GM23338 (cell line): ENCODE measurements at regions not wholly inside any gene's neighbourhood (a gene's known extent, or its start where the extent isn't known, plus 50 kb on each side); places are given as distances from the start of the nearest gene placed in this dataset.

ENCODE experiments used
- ATAC-seq: fragments of 200-7000 bp; cut with Tn5 transposase; 3 replicates; pipeline ENCODE4 v1.9.1; 2020
- DNase-seq: peaks from one replicate; pipeline ENCODE4 v3.0.0-alpha.2; 2015; ENCODE audit warnings: low spot score
- H2AFZ ChIP-seq: fragments of 200-600 bp; sonication (generic); 2 replicates; pipeline ENCODE4 v1.8.0; 2016; ENCODE audit warnings: antibody characterized with exemption, mild to moderate bottlenecking, moderate library complexity
- H3F3A ChIP-seq: fragments of 200-600 bp; sonication (generic); replicated peaks from 2 replicates; pipeline ENCODE4 v1.8.0; 2017; ENCODE audit warnings: antibody characterized with exemption, mixed run types, low read depth
- H3K27ac ChIP-seq: fragments of 200-600 bp; sonication (generic); 2 replicates; pipeline ENCODE4 v1.6.1; 2016; ENCODE audit warnings: low read depth
- H3K27me3 ChIP-seq: fragments of 200-600 bp; sonication (generic); 2 replicates; pipeline ENCODE4 v1.8.0; 2016; ENCODE audit warnings: mild to moderate bottlenecking, mixed run types, moderate library complexity; ENCODE audit not compliant: insufficient read depth
- H3K36me3 ChIP-seq: fragments of 200-600 bp; sonication (generic); 2 replicates; pipeline ENCODE4 v1.8.0; 2016; ENCODE audit warnings: mild to moderate bottlenecking; ENCODE audit not compliant: insufficient read depth
- H3K4me1 ChIP-seq: fragments of 200-600 bp; sonication (generic); 2 replicates; pipeline ENCODE4 v1.8.0; 2016; ENCODE audit warnings: mild to moderate bottlenecking, moderate library complexity; ENCODE audit not compliant: insufficient read depth
- H3K4me2 ChIP-seq: fragments of 200-600 bp; sonication (generic); 2 replicates; pipeline ENCODE4 v1.7.1; 2017; ENCODE audit warnings: mixed run types
- H3K4me3 ChIP-seq: fragments of 200-600 bp; sonication (generic); 2 replicates; pipeline ENCODE4 v1.6.1; 2016; ENCODE audit warnings: mixed run types
- H3K79me2 ChIP-seq: fragments of 200-600 bp; sonication (generic); replicated peaks from 2 replicates; pipeline ENCODE4 v1.8.0; 2017; ENCODE audit warnings: mild to moderate bottlenecking; ENCODE audit not compliant: insufficient read depth
- H3K9me2 ChIP-seq: fragments of 200-600 bp; sonication (generic); 2 replicates; pipeline ENCODE4 v1.8.0; 2017; ENCODE audit not compliant: insufficient read depth
- H4K20me1 ChIP-seq: fragments of 200-600 bp; sonication (generic); replicated peaks from 2 replicates; pipeline ENCODE4 v1.8.0; 2017; ENCODE audit warnings: mild to moderate bottlenecking; ENCODE audit not compliant: insufficient read depth
- H3K27ac Mint-ChIP-seq: 2 replicates; pipeline ENCODE4 v1.8.0; 2020; ENCODE audit warnings: inconsistent platforms, mild to moderate bottlenecking, moderate library complexity, mixed read lengths
- H3K27me3 Mint-ChIP-seq: 3 replicates; pipeline ENCODE4 v1.8.0; 2022; ENCODE audit warnings: low read depth, mild to moderate bottlenecking, moderate library complexity, mixed read lengths, inconsistent platforms; ENCODE audit not compliant: insufficient read depth, poor library complexity
- H3K36me3 Mint-ChIP-seq: 3 replicates; pipeline ENCODE4 v1.8.0; 2021; ENCODE audit warnings: low read depth, mild to moderate bottlenecking, inconsistent platforms, moderate library complexity, mixed read lengths
- H3K4me1 Mint-ChIP-seq: 3 replicates; pipeline ENCODE4 v1.8.0; 2020; ENCODE audit warnings: mild to moderate bottlenecking, inconsistent platforms, mixed read lengths
- H3K4me3 Mint-ChIP-seq: 3 replicates; pipeline ENCODE4 v1.8.0; 2021; ENCODE audit warnings: moderate library complexity, mild to moderate bottlenecking, inconsistent platforms, mixed read lengths
- H3K9me3 Mint-ChIP-seq: 3 replicates; pipeline ENCODE4 v1.8.0; 2020; ENCODE audit warnings: moderate library complexity, mild to moderate bottlenecking, inconsistent platforms, mixed read lengths
- CTCF ChIP-seq, 2 experiments: fragments of 200-600 bp in 1 of 2; sonication (generic) in 1 of 2; conservative IDR thresholded peaks; 2 replicates each; pipeline versions ENCODE4 v1.5.1 to v1.6.1; 2016 to 2017; ENCODE audit warnings: antibody characterized with exemption in 2 of 2, low read depth in 2 of 2, mild to moderate bottlenecking in 2 of 2, moderate library complexity in 1 of 2
- EZH2phosphoT487 ChIP-seq: fragments of 200-600 bp; sonication (generic); IDR thresholded peaks from one replicate; pipeline ENCODE4 v1.8.1; 2018; ENCODE audit warnings: antibody characterized with exemption; ENCODE audit not compliant: unreplicated experiment
- JUNB ChIP-seq: IDR thresholded peaks from one replicate; pipeline ENCODE4 v1.6.1; 2016; ENCODE audit warnings: antibody characterized with exemption; ENCODE audit not compliant: unreplicated experiment
- NANOG ChIP-seq: IDR thresholded peaks from 2 replicates; pipeline ENCODE4 v1.6.1; 2016; ENCODE audit warnings: antibody characterized with exemption, borderline replicate concordance
- STAT1 ChIP-seq: IDR thresholded peaks from one replicate; pipeline ENCODE4 v1.6.1; 2016; ENCODE audit warnings: antibody characterized with exemption; ENCODE audit not compliant: unreplicated experiment
- ZNF114 ChIP-seq: fragments of 250-450 bp; sonication (Bioruptor Pico); IDR thresholded peaks from 2 replicates; pipeline ENCODE4 v1.5.0; 2020; ENCODE audit warnings: mild to moderate bottlenecking, moderate library complexity
- ZNF462 ChIP-seq: fragments of 250-450 bp; sonication (Bioruptor Pico); IDR thresholded peaks from 2 replicates; pipeline ENCODE4 v1.5.0; 2020; ENCODE audit warnings: mild to moderate bottlenecking, moderate library complexity

- TF ChIP-seq ZNF462 (CRISPR knock-in tag) (no peak), ZNF114 (CRISPR knock-in tag) (no peak), STAT1 (no peak), EZH2phosphoT487 (no peak)
These were observed 478.7 kb upstream of the UBE2E2 start (continued) for GRCh38 chr3:22724420-22724819.

GRCh38 chr3:22728406-22728805, 474.7 kb upstream of the UBE2E2 start:
- Histone ChIP-seq H2AFZ (no peak overlapping the region), H3K4me2 (no peak overlapping the region), H3K9me2 (peaks cover 8% of the 10 kb centered on the region; the same call in 1 of the 2 replicates), H3K36me3 (no peaks in the 10 kb centered on the region), H3K27me3 (no peaks in the 10 kb centered on the region), H3K79me2 (no peaks in the 10 kb centered on the region), H3K4me1 (no peaks in the 10 kb centered on the region), H3K4me3 (no peak overlapping the region), H4K20me1 (no peaks in the 10 kb centered on the region), H3K27ac (no peak overlapping the region), H3F3A (no peaks in the 10 kb centered on the region)
- Mint-ChIP-seq H3K4me3 (no peak overlapping the region), H3K27ac (no peak overlapping the region), H3K27me3 (no peaks in the 10 kb centered on the region), H3K36me3 (no peaks in the 10 kb centered on the region), H3K9me3 (no peaks in the 10 kb centered on the region; the same call in 2 of the 3 replicates), H3K4me1 (0 out of 3 replicates have a peak, but pooled peaks cover 2% of the 10 kb centered on the region)
- DNase-seq: no peak
- ATAC-seq: no peak
- TF ChIP-seq ZNF462 (CRISPR knock-in tag) (no peak), JUNB (no peak), NANOG (no peak), CTCF (conservative IDR thresholded peaks at IDR 0.05; ENCODE audit: low read depth in 2 of 2) (no peak), ZNF114 (CRISPR knock-in tag) (no peak)
